PFSK-1 (cell line): ENCODE measurements at regions not wholly inside any gene's neighbourhood (a gene's known extent, or its start where the extent isn't known, plus 50 kb on each side); places are given as distances from the start of the nearest gene placed in this dataset.

Source experiments
- POLR2AphosphoS5 ChIP-seq: IDR thresholded peaks from 2 replicates; pipeline ENCODE4 v1.6.1; 2012; ENCODE audit warnings: low read depth, mild to moderate bottlenecking, control low read depth, low read length, moderate library complexity
- REST ChIP-seq, 2 experiments: IDR thresholded peaks; 2 replicates each; pipeline versions ENCODE4 v1.6.1 to v1.8.0; 2011 to 2012; ENCODE audit warnings: low read depth in 2 of 2, low read length in 2 of 2, control low read depth in 1 of 2, inconsistent platforms in 1 of 2, mild to moderate bottlenecking in 1 of 2, moderate library complexity in 1 of 2; ENCODE audit not compliant: insufficient read depth in 1 of 2

DNA sequence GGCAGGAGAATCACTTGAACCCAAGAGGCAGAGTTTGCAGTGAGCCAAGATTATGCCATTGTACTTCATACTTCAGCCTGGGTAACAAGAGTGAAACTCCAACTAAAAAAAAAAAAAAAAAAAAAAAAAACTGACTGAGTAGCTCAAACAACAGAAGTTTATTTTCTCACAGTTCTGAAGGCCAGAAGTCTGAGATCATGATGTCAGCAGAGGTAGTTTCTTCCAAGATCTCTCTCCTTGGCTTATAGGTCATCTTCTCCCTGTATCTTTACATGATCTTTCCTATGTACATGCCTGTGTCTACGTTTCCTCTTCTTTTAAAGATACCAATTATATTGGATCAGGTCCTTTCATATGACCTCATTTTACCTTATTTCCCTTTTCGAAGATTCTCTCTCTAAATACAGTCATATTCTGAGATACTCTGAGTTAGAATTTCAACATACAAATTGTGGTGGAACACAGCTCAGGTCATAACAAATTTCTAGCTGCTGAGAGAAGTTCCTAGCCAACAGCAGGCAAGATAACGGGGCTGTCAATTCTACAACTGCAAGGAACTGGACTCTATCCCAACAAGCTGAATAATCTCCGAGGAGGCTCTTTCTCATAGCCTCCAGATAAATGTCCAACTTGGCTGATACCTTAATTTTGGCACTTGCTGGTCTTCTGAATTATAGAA is 187.7 kb upstream of the ADAMTS5 start:
- TF ChIP-seq POLR2AphosphoS5 = no peak
- TF ChIP-seq REST (IDR thresholded peaks at IDR 0.05; ENCODE audit: insufficient read depth in 1 of 2, low read depth in 2 of 2, low read length in 2 of 2) = no peak
